GM12878 (cell line): ENCODE measurements at regions not wholly inside any gene's neighbourhood (a gene's known extent, or its start where the extent isn't known, plus 50 kb on each side); places are given as distances from the start of the nearest gene placed in this dataset.

Experiments
- ATAC-seq: fragments of 200-7000 bp; cut with Tn5 transposase; 3 replicates; pipeline ENCODE4 v1.9.1; 2020; ENCODE audit warnings: mild to moderate bottlenecking, moderate library complexity
- BruUV-seq: library from RNA; stranded (reverse); fragments of 400-500 nt; replicated peaks from 2 replicates; lab custom pipeline; 2021; lab: Mats Ljungman, UMichigan
- CTCF ChIA-PET: fragments of 300-600 bp; sonication (Branson Sonifier 250); formaldehyde crosslinking; extraction: SDS; loops from one replicate; lab custom pipeline; 2021; ENCODE audit warnings: inconsistent platforms; lab: Yijun Ruan, JAX
- POLR2A ChIA-PET: fragments of 350-600 bp; formaldehyde crosslinking; extraction: SDS; loops from one replicate; lab custom pipeline; 2021; ENCODE audit warnings: inconsistent platforms; lab: Charles Lee
- RAD21 ChIA-PET: fragments of 300-600 bp; sonication (Branson Sonifier 250); formaldehyde crosslinking; loops from one replicate; lab custom pipeline; 2023; ENCODE audit warnings: antibody characterized with exemption; ENCODE audit not compliant: unreplicated experiment; lab: Charles Lee
- SMC1A ChIA-PET: fragments of 300-600 bp; sonication (Branson Sonifier 250); formaldehyde crosslinking; loops from one replicate; lab custom pipeline; 2023; ENCODE audit not compliant: unreplicated experiment, uncharacterized antibody; lab: Charles Lee
- DNase-seq: peaks from one replicate; pipeline ENCODE4 v3.0.0-alpha.2; 2011; ENCODE audit warnings: low read depth, low spot score
- FAIRE-seq: peaks from 3 replicates; lab custom pipeline; 2011; peaks lifted over from hg19 to GRCh38; lab: Jason Lieb, UNC
- H2AFZ ChIP-seq: 2 replicates; pipeline ENCODE4 v1.6.0; 2011; ENCODE audit warnings: low read depth, low read length, control low read depth; ENCODE audit not compliant: control insufficient read depth
- H3K27ac ChIP-seq: 2 replicates; pipeline ENCODE4 v1.5.1; 2011; ENCODE audit warnings: control low read depth; ENCODE audit not compliant: control insufficient read depth, insufficient read depth
- H3K27me3 ChIP-seq, 2 experiments: replicated peaks in 1 of 2; 2 replicates each; pipeline versions ENCODE4 v1.6.0 to v1.6.1; 2011; ENCODE audit warnings: low read length in 1 of 2; ENCODE audit not compliant: control insufficient read depth in 2 of 2, insufficient read depth in 2 of 2
- H3K36me3 ChIP-seq, 2 experiments: 2 replicates each; pipeline ENCODE4 v1.5.1; 2011; ENCODE audit warnings: low read length in 1 of 2; ENCODE audit not compliant: control insufficient read depth in 2 of 2, insufficient read depth in 2 of 2
- H3K4me1 ChIP-seq: 2 replicates; pipeline ENCODE4 v1.6.1; 2011; ENCODE audit warnings: mild to moderate bottlenecking, low read length, moderate library complexity, mixed read lengths; ENCODE audit not compliant: control insufficient read depth, insufficient read depth
- H3K4me2 ChIP-seq: 2 replicates; pipeline ENCODE4 v1.6.0; 2011; ENCODE audit warnings: control low read depth; ENCODE audit not compliant: control insufficient read depth, insufficient read depth
- H3K4me3 ChIP-seq: fragments of 200-600 bp; sonication (generic); 2 replicates; pipeline ENCODE4 v1.5.1; 2016
- H3K79me2 ChIP-seq: 2 replicates; pipeline ENCODE4 v1.6.0; 2011; ENCODE audit warnings: low read length; ENCODE audit not compliant: control insufficient read depth, insufficient read depth
- H3K9ac ChIP-seq: 2 replicates; pipeline ENCODE4 v1.8.0; 2011; ENCODE audit warnings: low read length, control low read depth, mixed read lengths; ENCODE audit not compliant: control insufficient read depth, insufficient read depth
- H3K9me3 ChIP-seq: replicated peaks from 3 replicates; pipeline ENCODE4 v1.5.1; 2011; ENCODE audit warnings: mild to moderate bottlenecking, low read length; ENCODE audit not compliant: control insufficient read depth, insufficient read depth
- H4K20me1 ChIP-seq: 2 replicates; pipeline ENCODE4 v1.6.0; 2011; ENCODE audit not compliant: control insufficient read depth, insufficient read depth
- CHD4 ChIP-seq: fragments of 200-600 bp; sonication (generic); IDR thresholded peaks from 2 replicates; pipeline ENCODE4 v1.6.1; 2016; ENCODE audit warnings: mild to moderate bottlenecking
- E4F1 ChIP-seq: fragments of 450-650 bp; IDR thresholded peaks from 2 replicates; pipeline ENCODE4 v1.6.1; 2018; ENCODE audit warnings: borderline replicate concordance, mild to moderate bottlenecking; ENCODE audit not compliant: partially characterized antibody
- EGR1 ChIP-seq, 2 experiments: IDR thresholded peaks; 1 replicate in 1 of 2; 2 replicates in 1 of 2; pipeline ENCODE4 v1.6.1; 2011 to 2012; ENCODE audit warnings: low read depth in 2 of 2, low read length in 2 of 2, borderline replicate concordance in 1 of 2, mild to moderate bottlenecking in 1 of 2, moderate library complexity in 1 of 2
- ESRRA ChIP-seq: IDR thresholded peaks from 2 replicates; pipeline ENCODE4 v1.6.1; 2012; ENCODE audit warnings: mild to moderate bottlenecking, low read length, improper control_type of control experiment
- MEF2A ChIP-seq: IDR thresholded peaks from 2 replicates; pipeline ENCODE4 v1.6.1; 2011; ENCODE audit warnings: low read depth, mild to moderate bottlenecking, low read length, moderate library complexity; ENCODE audit not compliant: insufficient read depth
- NFXL1 ChIP-seq: fragments of 450-650 bp; IDR thresholded peaks from 2 replicates; pipeline ENCODE4 v1.6.1; 2017; ENCODE audit warnings: antibody characterized with exemption, mild to moderate bottlenecking, borderline replicate concordance
- NRF1 ChIP-seq: conservative IDR thresholded peaks from 2 replicates; pipeline ENCODE4 v1.6.1; 2011; ENCODE audit warnings: mild to moderate bottlenecking, low read depth, low read length, improper control_type of control experiment
- RUNX3 ChIP-seq: IDR thresholded peaks from 2 replicates; pipeline ENCODE4 v1.6.1; 2012; ENCODE audit warnings: low read length, inconsistent platforms
- SMARCA5 ChIP-seq: fragments of 450-650 bp; IDR thresholded peaks from 2 replicates; pipeline ENCODE4 v1.6.1; 2017; ENCODE audit warnings: mild to moderate bottlenecking
- SP1 ChIP-seq: IDR thresholded peaks from one replicate; pipeline ENCODE4 v1.6.1; 2011; ENCODE audit warnings: low read depth, low read length
- STAT3 ChIP-seq: IDR thresholded peaks from 2 replicates; pipeline ENCODE4 v1.6.1; 2011; ENCODE audit warnings: low read depth, low read length, improper control_type of control experiment
- SUPT20H ChIP-seq: IDR thresholded peaks from 2 replicates; pipeline ENCODE4 v1.6.1; 2011; ENCODE audit warnings: low read depth, mild to moderate bottlenecking, low read length, moderate library complexity, borderline replicate concordance; ENCODE audit not compliant: control insufficient read depth
- ZNF207 ChIP-seq: fragments of 450-650 bp; IDR thresholded peaks from 2 replicates; pipeline ENCODE4 v1.6.1; 2014; ENCODE audit warnings: antibody characterized with exemption, mild to moderate bottlenecking, borderline replicate concordance
- ZNF217 ChIP-seq: fragments of 450-650 bp; IDR thresholded peaks from 2 replicates; pipeline ENCODE4 v1.6.1; 2017; ENCODE audit warnings: antibody characterized with exemption, mild to moderate bottlenecking
- ZNF622 ChIP-seq: fragments of 450-650 bp; IDR thresholded peaks from 2 replicates; pipeline ENCODE4 v1.6.1; 2017; ENCODE audit warnings: mild to moderate bottlenecking, inconsistent platforms
- ZZZ3 ChIP-seq: IDR thresholded peaks from 2 replicates; pipeline ENCODE4 v1.6.1; 2011; ENCODE audit warnings: low read depth; ENCODE audit not compliant: control insufficient read depth, insufficient read length
- WGBS: methylation state at CpG from one replicate; pipeline ENCODE4 v1.1.6; 2016; ENCODE audit warnings: low lambda C conversion rate; ENCODE audit not compliant: insufficient replicate concordance, insufficient coverage; ENCODE audit errors: missing lambda C conversion rate; 5-methylcytosine and 5-hydroxymethylcytosine counted together
- in situ Hi-C: fragments of 300-500 bp; cut with MboI; formaldehyde crosslinking; loops from 9 replicates; pipeline ENCODE4 v1.14.3; 2018; ENCODE audit warnings: mixed read lengths
- intact Hi-C: fragments of 100-400 bp; cut with micrococcal nuclease; formaldehyde crosslinking; loops from one replicate; pipeline ENCODE4 v1.14.2; 2022; ENCODE audit not compliant: unreplicated experiment

- Histone ChIP-seq H3K9me3 (no peaks in the 10 kb centered on the region), H3K4me1 (no peaks in the 10 kb centered on the region), H3K27ac (no peak overlapping the region), H2AFZ (no peak overlapping the region), H3K79me2 (no peaks in the 10 kb centered on the region), H3K4me2 (no peak overlapping the region), H3K36me3 (no peaks in the 10 kb centered on the region), H3K9ac (no peak overlapping the region), H3K4me3 (no peak overlapping the region), H3K27me3 (no peaks in the 10 kb centered on the region), H4K20me1 (no peaks in the 10 kb centered on the region)
- ChIA-PET SMC1A (no interaction called here), CTCF (no interaction called here), POLR2A (no interaction called here), RAD21 (no interaction called here)
- 63% methylated on average over 2 of the region's 2 CpGs for WGBS
- no TSS peak for BruUV-seq
- DNase-seq (no peak), ATAC-seq (no peak), FAIRE-seq (no peak)
- TF ChIP-seq MEF2A, result no peak
- no peak for TF ChIP-seq ZNF622
- no peak for TF ChIP-seq E4F1
- TF ChIP-seq NRF1, result no peak
- TF ChIP-seq ZNF207, result no peak
- intact Hi-C loops (no loop called here), in situ Hi-C loops (no loop called here)
Measured at GRCh38 chr3:144079634-144080033, 108.0 kb downstream of the DIPK2A start.

GRCh38 chr3:144084929-144085328, 113.3 kb downstream of the DIPK2A start:
- POLR2A ChIA-PET, result no interaction called here
- H3K27ac ChIP-seq, result no peak overlapping the region
- no TSS peak for BruUV-seq
- H3K4me3 ChIP-seq, result no peak overlapping the region
- H3K27me3 ChIP-seq, result no peaks in the 10 kb centered on the region
- no peak for DNase-seq
- H3K4me2 ChIP-seq, result no peak overlapping the region
- SMC1A ChIA-PET, result no interaction called here
- in situ Hi-C loops (no loop called here), intact Hi-C loops (no loop called here)
- CTCF ChIA-PET, result no interaction called here
- no peak overlapping the region for H3K9ac ChIP-seq
- H4K20me1 ChIP-seq, result no peaks in the 10 kb centered on the region
- H2AFZ ChIP-seq, result no peak overlapping the region
- no peaks in the 10 kb centered on the region for H3K36me3 ChIP-seq
- H3K9me3 ChIP-seq, result no peaks in the 10 kb centered on the region
- no peaks in the 10 kb centered on the region for H3K4me1 ChIP-seq
- ATAC-seq, result no peak
- H3K79me2 ChIP-seq, result no peaks in the 10 kb centered on the region
- RAD21 ChIA-PET, result no interaction called here
- WGBS, result 0% methylated on average over 2 of the region's 2 CpGs
- no peak for FAIRE-seq
- no peak for TF ChIP-seq ZNF217
- TF ChIP-seq ESRRA, result no peak
- no peak for TF ChIP-seq SP1
- TF ChIP-seq NFXL1, result no peak
- no peak for TF ChIP-seq SUPT20H
- no peak for TF ChIP-seq EGR1 (IDR thresholded peaks at IDR 0.05; ENCODE audit: borderline replicate concordance in 1 of 2, low read depth in 2 of 2, low read length in 2 of 2)
- no peak for TF ChIP-seq SMARCA5
- no peak for TF ChIP-seq STAT3
- no peak for TF ChIP-seq RUNX3
- no peak for TF ChIP-seq CHD4
- TF ChIP-seq ZZZ3, result no peak
